Left renal cortex interstitium (tissue), 4 donors: ENCODE measurements at regions not wholly inside any gene's neighbourhood (a gene's known extent, or its start where the extent isn't known, plus 50 kb on each side); places are given as distances from the start of the nearest gene placed in this dataset.
"Not testable (repeated sequence)": the region's sequence is repeated elsewhere in the genome, so short reads cannot be mapped to it uniquely, and the experiment has no call there.

Source experiments
- DNase-seq, 4 donors: peaks; one replicate each; pipeline ENCODE4 v3.0.0-alpha.2; 2013; ENCODE audit warnings: low read depth in 4 of 4, low spot score in 2 of 4, missing footprints in 1 of 4

GRCh38 chr7:27410812-27411544, 168.4 kb downstream of the EVX1 start:
- DNase-seq = no peak

- no peak for DNase-seq
Observed at GRCh38 chr7:27412164-27412563, 169.6 kb downstream of the EVX1 start.

- no peak for DNase-seq
Observed at GRCh38 chr7:27418541-27418940, 175.9 kb downstream of the EVX1 start.

DNA sequence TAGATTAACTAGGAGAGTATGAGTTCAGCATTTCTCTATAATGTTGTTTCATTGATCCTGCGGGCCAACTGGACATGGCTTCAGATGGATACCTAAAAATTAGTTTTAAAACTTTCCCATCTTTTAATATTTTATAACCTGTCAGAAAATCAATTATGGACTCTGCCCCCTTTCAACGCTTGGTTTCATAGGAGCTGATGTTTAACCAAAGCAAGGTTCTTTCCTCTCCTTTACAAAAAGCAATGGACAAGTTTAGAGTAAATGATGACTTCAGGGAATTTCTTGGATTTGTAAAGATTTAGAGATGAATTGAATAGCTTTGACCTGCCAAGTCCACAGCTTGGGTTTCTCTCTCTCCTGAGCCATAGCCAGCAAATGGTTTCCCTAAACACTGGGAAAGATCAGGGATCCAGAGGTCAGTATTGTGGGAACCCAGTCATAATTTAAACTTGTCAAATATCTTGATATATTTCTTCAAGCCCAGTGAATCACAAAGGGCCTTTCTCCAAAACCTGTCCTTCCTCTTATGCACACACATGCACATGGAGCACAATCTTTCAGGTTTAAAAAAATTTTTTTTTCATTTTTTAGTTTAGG, 177.1 kb downstream of the EVX1 start:
- no peak for DNase-seq

DNA sequence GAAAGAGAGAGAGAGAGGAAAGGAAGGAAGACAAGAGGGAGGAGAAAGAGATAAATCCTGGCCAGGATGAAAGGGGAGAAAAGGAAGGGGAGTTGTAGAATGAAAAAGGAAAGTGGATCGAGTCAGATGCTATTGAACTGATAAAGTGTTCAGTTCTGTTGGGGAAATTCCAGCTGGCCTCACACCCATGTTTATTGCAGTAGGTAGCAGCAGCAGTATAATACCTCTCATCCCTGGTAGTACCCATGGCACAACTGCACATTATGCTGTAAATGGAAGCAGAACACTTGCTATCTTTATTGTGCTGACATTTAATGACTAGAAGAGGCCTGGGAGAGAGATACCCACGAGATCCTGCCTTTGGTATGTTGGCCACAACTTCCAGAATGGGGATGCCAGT, 178.1 kb downstream of the EVX1 start:
- DNase-seq = no peak

DNA sequence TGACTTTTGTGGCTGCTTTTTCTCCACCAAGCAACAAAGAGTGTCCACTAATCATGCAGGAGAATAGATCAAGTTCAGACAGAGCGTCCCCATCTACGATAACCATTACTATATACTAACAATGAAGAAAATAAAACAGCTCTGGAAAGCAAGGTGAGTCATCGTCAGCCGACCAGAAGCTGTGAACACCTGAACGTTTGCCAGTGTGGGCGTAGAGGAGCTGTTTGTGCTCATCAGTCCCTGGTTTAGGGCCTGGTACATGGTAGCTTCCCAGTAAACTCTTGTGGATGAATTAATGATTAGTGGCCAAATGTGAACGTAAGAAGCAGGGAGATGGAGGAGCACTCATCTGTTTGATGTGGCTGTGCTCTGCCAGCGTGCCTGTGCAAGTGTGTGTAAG, 180.7 kb downstream of the EVX1 start:
- DNase-seq = no peak

GRCh38 chr7:27423821-27424220, 181.2 kb downstream of the EVX1 start:
- DNase-seq = no peak

- no peak for DNase-seq
Observed at GRCh38 chr7:27424231-27424630, 181.6 kb downstream of the EVX1 start.

DNA sequence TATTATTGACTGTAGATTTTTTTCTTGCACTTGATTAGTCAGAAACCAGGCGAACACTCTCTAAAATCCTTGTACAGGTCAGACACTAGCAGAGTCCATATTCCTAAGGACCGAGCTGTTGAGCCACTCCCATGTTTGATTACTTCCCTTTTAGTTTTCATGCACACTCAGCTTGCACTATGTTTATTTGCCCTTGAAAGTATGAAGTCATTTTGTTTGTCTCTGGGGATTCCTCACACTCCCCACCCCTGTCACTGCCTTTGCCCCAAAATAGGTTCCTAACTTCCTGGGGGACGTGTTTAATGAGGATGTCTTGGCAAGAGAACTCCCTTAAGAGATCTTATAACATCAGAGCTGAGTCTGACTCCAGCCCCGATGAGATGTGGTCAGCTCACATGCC, 182.1 kb downstream of the EVX1 start:
- no peak for DNase-seq

GRCh38 chr7:27427416-27427815, 184.8 kb downstream of the EVX1 start:
- no peak for DNase-seq

GRCh38 chr7:27430105-27430504, 187.5 kb downstream of the EVX1 start:
- no peak for DNase-seq

- no peak for DNase-seq
Observed at GRCh38 chr7:27431465-27431864, 188.9 kb downstream of the EVX1 start.

- no peak for DNase-seq
Observed at GRCh38 chr7:27433581-27433980, 191.0 kb downstream of the EVX1 start.

- DNase-seq = no peak
Observed at GRCh38 chr7:27434756-27435400, 192.3 kb downstream of the EVX1 start.

DNA sequence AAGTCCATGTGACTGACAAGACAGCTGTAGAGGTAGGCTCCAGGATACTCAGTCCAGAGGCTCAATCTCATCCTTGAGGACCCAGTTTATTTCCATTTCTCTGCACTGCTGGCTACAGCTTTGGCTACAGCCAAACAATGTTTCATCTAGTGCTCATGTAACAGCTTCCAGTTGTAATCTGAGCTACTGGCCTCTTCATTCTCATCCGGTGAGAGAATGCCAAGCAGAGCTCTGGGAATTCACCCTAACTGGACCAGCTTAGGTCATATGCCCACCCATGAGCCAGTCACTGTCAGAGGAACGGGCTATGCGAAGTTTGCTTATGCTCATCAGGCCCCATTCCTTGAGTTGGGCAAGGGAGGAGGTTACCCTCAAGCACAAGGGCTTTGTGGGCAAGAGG, 192.9 kb downstream of the EVX1 start:
- DNase-seq = no peak

- DNase-seq = no peak
Observed at GRCh38 chr7:27438881-27439589, 196.4 kb downstream of the EVX1 start.

DNA sequence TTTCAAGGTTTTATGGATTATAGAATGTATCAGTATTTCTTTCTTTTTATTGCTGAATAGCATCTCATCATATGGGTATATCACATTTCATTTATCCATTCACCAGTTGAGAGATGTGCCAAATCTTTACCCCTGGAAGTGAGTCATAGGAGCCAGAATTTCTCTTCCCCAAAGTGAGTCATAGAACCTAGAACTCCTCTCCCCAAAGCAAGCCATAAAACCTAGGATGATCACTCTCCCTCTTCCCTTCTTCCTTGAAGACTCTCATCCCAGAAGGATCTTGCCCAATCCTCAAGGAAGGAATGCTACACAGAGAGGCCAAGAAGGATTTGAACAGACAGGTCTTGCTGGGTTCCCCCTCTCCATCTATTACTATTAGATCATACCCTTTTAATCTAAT, 199.9 kb downstream of the EVX1 start:
- DNase-seq = no peak

- DNase-seq = not testable (repeated sequence)
Observed at GRCh38 chr7:27449046-27449445, 206.4 kb downstream of the EVX1 start.

DNA sequence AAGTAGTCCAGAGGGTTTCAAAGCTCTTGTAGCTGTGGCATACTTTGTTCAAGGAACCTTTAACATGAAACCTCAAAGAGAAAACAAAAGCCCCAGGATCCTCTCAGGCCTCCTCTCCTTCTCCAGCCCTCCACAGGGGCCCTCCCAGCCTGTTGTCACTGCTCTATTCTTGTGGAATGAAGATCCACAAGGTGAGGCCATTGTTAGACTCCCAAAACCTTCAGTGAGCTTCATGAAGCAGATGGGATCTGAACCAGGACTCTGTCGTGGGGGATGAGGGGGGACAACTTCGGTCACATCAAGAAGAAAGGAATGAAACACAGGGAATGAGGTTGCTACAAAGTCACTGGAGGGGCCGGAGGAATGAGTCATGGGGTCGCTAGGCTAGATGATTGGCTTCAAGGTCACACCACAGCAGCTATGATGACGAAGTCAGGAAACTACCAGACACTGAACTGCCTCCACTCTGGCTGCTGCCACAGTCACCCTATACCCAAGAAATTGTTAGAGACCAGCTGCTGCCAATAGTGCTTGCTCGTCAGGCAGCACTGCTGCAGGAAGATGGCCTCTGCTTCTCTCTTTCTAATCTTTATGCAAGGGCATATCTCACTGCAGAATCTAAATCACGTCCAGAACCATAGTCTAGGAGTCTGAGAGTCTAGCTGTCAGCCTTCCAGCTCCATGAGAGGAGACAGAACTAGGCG, 208.8 kb downstream of the HIBADH start:
- DNase-seq = no peak

GRCh38 chr7:27457120-27457519, 205.6 kb downstream of the HIBADH start:
- not testable (repeated sequence) for DNase-seq
